ENCODE measurements at regions not wholly inside any gene's neighbourhood (a gene's known extent, or its start where the extent isn't known, plus 50 kb on each side); places are given as distances from the start of the nearest gene placed in this dataset.
"Not testable (repeated sequence)": the region's sequence is repeated elsewhere in the genome, so short reads cannot be mapped to it uniquely, and the experiment has no call there.

- no peak for DNase-seq
Observed at GRCh38 chr2:3115301-3116042, 262.1 kb downstream of the EIPR1 start.

GRCh38 chr2:3114406-3115185, 263.0 kb downstream of the EIPR1 start:
- no peak for DNase-seq

- no peak for DNase-seq
Observed at GRCh38 chr2:3113769-3114168, 263.8 kb downstream of the EIPR1 start.

- DNase-seq = no peak
Observed at GRCh38 chr2:3113122-3113521, 264.5 kb downstream of the EIPR1 start.

GRCh38 chr2:3112553-3112952, 265.1 kb downstream of the EIPR1 start:
- no peak for DNase-seq

- no peak for DNase-seq
Observed at GRCh38 chr2:3112131-3112530, 265.5 kb downstream of the EIPR1 start.

GRCh38 chr2:3110994-3111666, 266.5 kb downstream of the EIPR1 start:
- DNase-seq = no peak

- no peak for DNase-seq
Observed at GRCh38 chr2:3110555-3110954, 267.1 kb downstream of the EIPR1 start.

GRCh38 chr2:3108710-3109702, 268.6 kb downstream of the EIPR1 start:
- DNase-seq = no peak

GRCh38 chr2:3108105-3108504, 269.5 kb downstream of the EIPR1 start:
- no peak for DNase-seq

- no peak for DNase-seq
Observed at GRCh38 chr2:3107567-3107966, 270.1 kb downstream of the EIPR1 start.

GRCh38 chr2:3105814-3106569, 271.6 kb downstream of the EIPR1 start:
- DNase-seq = no peak

GRCh38 chr2:3104958-3105813, 272.4 kb downstream of the EIPR1 start:
- DNase-seq = not testable (repeated sequence)

- no peak for DNase-seq
Observed at GRCh38 chr2:3104261-3104660, 273.4 kb downstream of the EIPR1 start.

GRCh38 chr2:3102922-3103569, 274.6 kb downstream of the EIPR1 start:
- DNase-seq = no peak

- no peak for DNase-seq
Observed at GRCh38 chr2:3102081-3102921, 275.3 kb downstream of the EIPR1 start.

GRCh38 chr2:3101016-3101942, 276.3 kb downstream of the EIPR1 start:
- no peak for DNase-seq

GRCh38 chr2:3100386-3100785, 277.2 kb downstream of the EIPR1 start:
- no peak for DNase-seq

Data from NCI-H226 (cell line).